Cerebellar cortex (tissue), 1 donor: ENCODE measurements at regions not wholly inside any gene's neighbourhood (a gene's known extent, or its start where the extent isn't known, plus 50 kb on each side); places are given as distances from the start of the nearest gene placed in this dataset.
"Not testable (repeated sequence)": the region's sequence is repeated elsewhere in the genome, so short reads cannot be mapped to it uniquely, and the experiment has no call there.

ENCODE experiments used
- DNase-seq: peaks from one replicate; pipeline ENCODE4 v3.0.0-alpha.2; 2015; ENCODE audit warnings: low spot score

GRCh38 chr3:135636596-135636995 lies 328.9 kb upstream of the PPP2R3A start:
- no peak for DNase-seq

- no peak for DNase-seq
These were observed 328.5 kb upstream of the PPP2R3A start for GRCh38 chr3:135637013-135637412.

GRCh38 chr3:135641761-135642160 lies 323.8 kb upstream of the PPP2R3A start:
- DNase-seq: no peak

- DNase-seq: no peak
These were observed 320.0 kb upstream of the PPP2R3A start for GRCh38 chr3:135645541-135645940.

- no peak for DNase-seq
These were observed 318.7 kb upstream of the PPP2R3A start for GRCh38 chr3:135646873-135647272.

GRCh38 chr3:135649361-135649760 lies 316.2 kb upstream of the PPP2R3A start:
- DNase-seq: no peak

GRCh38 chr3:135650309-135650708 lies 315.2 kb upstream of the PPP2R3A start:
- no peak for DNase-seq

GRCh38 chr3:135652388-135652787 lies 313.1 kb upstream of the PPP2R3A start:
- no peak for DNase-seq

- no peak for DNase-seq
These were observed 310.2 kb upstream of the PPP2R3A start for GRCh38 chr3:135655328-135655727.

- not testable (repeated sequence) for DNase-seq
These were observed 307.1 kb upstream of the PPP2R3A start for GRCh38 chr3:135658451-135658850.

- DNase-seq: no peak
These were observed 298.5 kb upstream of the PPP2R3A start for GRCh38 chr3:135667061-135667460.

- no peak for DNase-seq
These were observed 291.0 kb upstream of the PPP2R3A start for GRCh38 chr3:135674508-135674907.

GRCh38 chr3:135678386-135678785 lies 287.1 kb upstream of the PPP2R3A start:
- no peak for DNase-seq

GRCh38 chr3:135688003-135688402 lies 277.5 kb upstream of the PPP2R3A start:
- no peak for DNase-seq

- no peak for DNase-seq
These were observed 274.9 kb upstream of the PPP2R3A start for GRCh38 chr3:135690664-135691063.

- DNase-seq: no peak
These were observed 274.3 kb upstream of the PPP2R3A start for GRCh38 chr3:135691240-135691639.

- DNase-seq: no peak
These were observed 271.4 kb upstream of the PPP2R3A start for GRCh38 chr3:135694142-135694541.

- DNase-seq: no peak
These were observed 265.8 kb upstream of the PPP2R3A start for GRCh38 chr3:135699741-135700140.

GRCh38 chr3:135706758-135707375 lies 258.7 kb upstream of the PPP2R3A start:
- DNase-seq: peak; percentile 20

- DNase-seq: no peak
These were observed 246.1 kb upstream of the PPP2R3A start for GRCh38 chr3:135719449-135719848.

GRCh38 chr3:135728007-135728721 lies 237.4 kb upstream of the PPP2R3A start:
- no peak for DNase-seq

GRCh38 chr3:135731546-135731945 lies 234.0 kb upstream of the PPP2R3A start:
- DNase-seq: no peak

GRCh38 chr3:135736740-135737139 lies 228.8 kb upstream of the PPP2R3A start:
- peak; percentile 16 for DNase-seq

- no peak for DNase-seq
These were observed 225.7 kb upstream of the PPP2R3A start for GRCh38 chr3:135739779-135740178.
